HCT116 (cell line): ENCODE measurements at regions not wholly inside any gene's neighbourhood (a gene's known extent, or its start where the extent isn't known, plus 50 kb on each side); places are given as distances from the start of the nearest gene placed in this dataset.

Source experiments
- ATAC-seq: fragments of 200-7000 bp; cut with Tn5 transposase; 2 replicates; pipeline ENCODE4 v1.9.1; 2020; ENCODE audit warnings: mild to moderate bottlenecking, moderate library complexity
- BruUV-seq: library from RNA; stranded (reverse); fragments of 400-500 nt; replicated peaks from 2 replicates; lab custom pipeline; 2021; lab: Mats Ljungman, UMichigan
- CTCF ChIA-PET: fragments of 300-600 bp; sonication (Branson Sonifier 250); formaldehyde crosslinking; loops from one replicate; lab custom pipeline; 2021; ENCODE audit warnings: antibody characterized with exemption; lab: Charles Lee
- POLR2A ChIA-PET: fragments of 300-600, 350-600 bp; sonication (Branson Sonifier 250); formaldehyde crosslinking; loops from one replicate; lab custom pipeline; 2021; ENCODE audit warnings: antibody characterized with exemption; lab: Charles Lee
- RAD21 ChIA-PET, 2 experiments: fragments of 300-600 bp; sonication (Branson Sonifier 250); formaldehyde crosslinking; loops; one replicate each; lab custom pipeline; 2023; ENCODE audit warnings: low total read pairs in 2 of 2; ENCODE audit not compliant: uncharacterized antibody in 2 of 2, unreplicated experiment in 2 of 2, low non-redundant PET in 1 of 2; lab: Charles Lee
- DNase-seq: peaks from one replicate; pipeline ENCODE4 v3.0.0-alpha.2; 2010; ENCODE audit warnings: low read depth, low spot score
- H2AFZ ChIP-seq: fragments of 200-600 bp; shearing (Covaris generic), sonication (generic); 2 replicates; pipeline ENCODE4 v1.6.1; 2017; ENCODE audit warnings: low read depth, mixed run types, mixed read lengths, antibody characterized with exemption, low read length; ENCODE audit not compliant: poor library complexity, severe bottlenecking
- H3K27ac ChIP-seq: 2 replicates; pipeline ENCODE4 v1.5.1; 2012; ENCODE audit warnings: low read depth, low read length
- H3K27me3 ChIP-seq: fragments of 200-600 bp; sonication (generic); 2 replicates; pipeline ENCODE4 v1.6.1; 2016; ENCODE audit warnings: mixed run types, low read length, mixed read lengths; ENCODE audit not compliant: insufficient read depth
- H3K36me3 ChIP-seq, 2 experiments: fragments of 200-500 bp in 1 of 2; fragments of 200-600 bp in 1 of 2; sonication (Bioruptor generic) in 1 of 2; sonication (generic) in 1 of 2; 2 replicates each; pipeline versions ENCODE4 v1.5.1 to v1.6.1; 2014 to 2016; ENCODE audit warnings: low read length in 2 of 2, inconsistent platforms in 1 of 2, mixed read lengths in 1 of 2, mixed run types in 1 of 2; ENCODE audit not compliant: insufficient read depth in 2 of 2, control insufficient read depth in 1 of 2
- H3K4me1 ChIP-seq, 2 experiments: fragments of 200-600 bp in 1 of 2; sonication (generic) in 1 of 2; 2 replicates each; pipeline versions ENCODE4 v1.5.1 to v1.6.1; 2012 to 2017; ENCODE audit warnings: low read length in 2 of 2, inconsistent platforms in 1 of 2, mild to moderate bottlenecking in 1 of 2, mixed read lengths in 1 of 2, mixed run types in 1 of 2, moderate library complexity in 1 of 2; ENCODE audit not compliant: insufficient read depth in 2 of 2, control insufficient read depth in 1 of 2
- H3K4me2 ChIP-seq: fragments of 200-600 bp; sonication (generic); 2 replicates; pipeline ENCODE4 v1.6.1; 2017; ENCODE audit warnings: mixed run types, low read length, mixed read lengths
- H3K4me3 ChIP-seq, 2 experiments: fragments of 200-600 bp in 1 of 2; sonication (generic) in 1 of 2; replicated peaks in 1 of 2; 2 replicates each; pipeline ENCODE4 v1.5.1; 2011 to 2016; ENCODE audit warnings: low read length in 2 of 2, control low read depth in 1 of 2, low read depth in 1 of 2, mild to moderate bottlenecking in 1 of 2, mixed read lengths in 1 of 2, mixed run types in 1 of 2
- H3K79me2 ChIP-seq: fragments of 200-600 bp; sonication (generic); 2 replicates; pipeline ENCODE4 v1.6.1; 2017; ENCODE audit warnings: mild to moderate bottlenecking, mixed run types, low read length, moderate library complexity, mixed read lengths; ENCODE audit not compliant: insufficient read depth
- H3K9ac ChIP-seq: fragments of 200-600 bp; sonication (generic); 2 replicates; pipeline ENCODE4 v1.6.1; 2016; ENCODE audit warnings: low read length, mixed read lengths
- H3K9me2 ChIP-seq: fragments of 200-600 bp; sonication (generic), shearing (Covaris generic); 2 replicates; pipeline ENCODE4 v1.6.1; 2017; ENCODE audit warnings: mixed run types, mild to moderate bottlenecking, moderate library complexity; ENCODE audit not compliant: insufficient read depth
- H3K9me3 ChIP-seq, 2 experiments: fragments of 200-500 bp in 1 of 2; fragments of 200-600 bp in 1 of 2; sonication (Bioruptor generic) in 1 of 2; sonication (generic) in 1 of 2; 2 replicates each; pipeline ENCODE4 v1.6.1; 2014 to 2017; ENCODE audit warnings: low read length in 2 of 2, mixed read lengths in 2 of 2, inconsistent platforms in 1 of 2, low read depth in 1 of 2, mild to moderate bottlenecking in 1 of 2, mixed run types in 1 of 2, moderate library complexity in 1 of 2; ENCODE audit not compliant: control insufficient read depth in 1 of 2, insufficient read depth in 1 of 2
- H4K20me1 ChIP-seq: fragments of 200-600 bp; sonication (generic), shearing (Covaris generic); 2 replicates; pipeline ENCODE4 v1.6.1; 2017; ENCODE audit warnings: mixed run types, mild to moderate bottlenecking, moderate library complexity; ENCODE audit not compliant: insufficient read depth
- ATF3 ChIP-seq: IDR thresholded peaks from 2 replicates; pipeline ENCODE4 v1.6.1; 2012
- CEBPB ChIP-seq: IDR thresholded peaks from 2 replicates; pipeline ENCODE4 v1.6.1; 2012; ENCODE audit warnings: low read depth
- ELF1 ChIP-seq: IDR thresholded peaks from 2 replicates; pipeline ENCODE4 v1.6.1; 2012; ENCODE audit warnings: low read depth, borderline replicate concordance
- FOSL1 ChIP-seq: IDR thresholded peaks from 2 replicates; pipeline ENCODE4 v1.6.1; 2012; ENCODE audit warnings: low read depth
- JUND ChIP-seq: IDR thresholded peaks from 2 replicates; pipeline ENCODE4 v1.6.1; 2012
- RAD21 ChIP-seq: IDR thresholded peaks from 2 replicates; pipeline ENCODE4 v1.6.1; 2012; ENCODE audit warnings: low read depth, mild to moderate bottlenecking
- SRF ChIP-seq: IDR thresholded peaks from 2 replicates; pipeline ENCODE4 v1.6.1; 2012; ENCODE audit warnings: low read depth
- intact Hi-C: fragments of 100-400 bp; cut with micrococcal nuclease; formaldehyde crosslinking; loops from 2 replicates; pipeline ENCODE4 v1.10.0; 2022
- TF ChIP-seq, protein P1 (sequence below): IDR thresholded peaks from 2 replicates; pipeline ENCODE4 v1.6.1; 2012

DNA sequence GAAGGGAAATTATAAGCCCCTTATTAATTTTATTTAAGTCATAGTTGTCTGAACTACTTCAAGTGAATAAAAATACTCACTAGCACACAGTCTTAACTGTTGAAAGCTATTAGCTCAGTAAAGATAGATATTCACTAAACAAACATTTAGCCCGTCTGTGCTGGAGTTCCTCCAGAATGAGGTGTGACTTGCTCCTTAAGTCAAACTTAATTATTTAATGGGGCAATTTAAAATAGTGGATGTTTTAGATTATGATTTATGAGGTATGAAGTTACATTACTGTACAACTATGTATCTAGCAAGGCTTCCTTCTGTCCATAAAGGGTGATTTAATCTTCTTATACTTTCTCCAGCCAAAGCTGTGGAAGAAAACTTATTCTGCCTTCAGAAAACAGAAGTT lies 414.0 kb upstream of the FLRT2 start:
- BruUV-seq = no TSS peak
- DNase-seq = no peak
- no peak overlapping the region for H2AFZ ChIP-seq
- no peaks in the 10 kb centered on the region for H4K20me1 ChIP-seq
- H3K9ac ChIP-seq = no peak overlapping the region
- H3K27ac ChIP-seq = no peak overlapping the region
- ChIA-PET POLR2A (no interaction called here), CTCF (no interaction called here), RAD21 (no interaction called here)
- H3K36me3 ChIP-seq = no peaks in the 10 kb centered on the region
- TF ChIP-seq SRF (no peak), ATF3 (no peak), ELF1 (no peak)
- TF ChIP-seq, protein P1, sequence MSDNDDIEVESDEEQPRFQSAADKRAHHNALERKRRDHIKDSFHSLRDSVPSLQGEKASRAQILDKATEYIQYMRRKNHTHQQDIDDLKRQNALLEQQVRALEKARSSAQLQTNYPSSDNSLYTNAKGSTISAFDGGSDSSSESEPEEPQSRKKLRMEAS = no peak
- TF ChIP-seq, all 23 proteins: peak for 0
- Histone ChIP-seq H3K4me3 (no peak overlapping the region), H3K9me3 (peaks cover 4 to 21% of the 10 kb centered on the region in 2 experiments; a peak in 2 of 4 replicates), H3K9me2 (no peaks in the 10 kb centered on the region), H3K4me1 (no peaks in the 10 kb centered on the region), H3K27me3 (no peaks in the 10 kb centered on the region), H3K79me2 (no peaks in the 10 kb centered on the region), H3K4me2 (no peak overlapping the region)
- intact Hi-C loops = no loop called here
- ATAC-seq = no peak

- Histone ChIP-seq H3K4me2 (no peak overlapping the region), H3K27ac (no peak overlapping the region), H2AFZ (no peak overlapping the region), H3K36me3 (no peaks in the 10 kb centered on the region), H3K27me3 (no peaks in the 10 kb centered on the region), H3K4me1 (no peaks in the 10 kb centered on the region), H3K9me2 (no peaks in the 10 kb centered on the region), H3K9me3 (peaks cover 4 to 22% of the 10 kb centered on the region in 2 experiments; a peak in 3 of 4 replicates), H3K79me2 (no peaks in the 10 kb centered on the region), H3K4me3 (no peak overlapping the region), H3K9ac (no peak overlapping the region), H4K20me1 (no peaks in the 10 kb centered on the region)
- intact Hi-C loops = no loop called here
- no peak for TF ChIP-seq RAD21
- no peak for TF ChIP-seq SRF
- TF ChIP-seq ELF1 = no peak
- no peak for TF ChIP-seq FOSL1
- no peak for TF ChIP-seq ATF3
- no peak for TF ChIP-seq CEBPB
- no peak for TF ChIP-seq JUND
- ChIA-PET RAD21 (no interaction called here), POLR2A (no interaction called here), CTCF (no interaction called here)
- no TSS peak for BruUV-seq
- ATAC-seq (no peak), DNase-seq (no peak)
Measured at GRCh38 chr14:85118274-85118673, 411.7 kb upstream of the FLRT2 start.
